Activated CD8-positive, alpha-beta T cell treated with anti-CD3 and anti-CD28 coated beads, Interleukin-2, amount 10 ng/mL, durations not matched to agents 7 days and 5 days (primary cell): ENCODE measurements at regions not wholly inside any gene's neighbourhood (a gene's known extent, or its start where the extent isn't known, plus 50 kb on each side); places are given as distances from the start of the nearest gene placed in this dataset.

Experiments
- ATAC-seq: fragments of 150-1000 bp; cut with Tn5 transposase; one replicate; pipeline ENCODE4 v1.10.0; 2021; ENCODE audit warnings: moderate library complexity
- CTCF ChIA-PET: fragments of 350-600 bp; sonication (Branson Sonifier 250); formaldehyde crosslinking; loops from one replicate; lab custom pipeline; 2021; ENCODE audit warnings: antibody characterized with exemption; lab: Charles Lee
- POLR2A ChIA-PET: fragments of 350-600 bp; sonication (Branson Sonifier 250); formaldehyde crosslinking; loops from one replicate; lab custom pipeline; 2021; ENCODE audit warnings: antibody characterized with exemption; lab: Charles Lee
- DNase-seq: peaks from one replicate; pipeline ENCODE4 v3.0.0-alpha.2; 2020
- H3K27ac Mint-ChIP-seq: one replicate; pipeline ENCODE4 v1.8.0; 2021; ENCODE audit warnings: mild to moderate bottlenecking, mixed read lengths
- H3K27me3 Mint-ChIP-seq: one replicate; pipeline ENCODE4 v1.8.0; 2021; ENCODE audit warnings: low read depth, mixed read lengths
- H3K36me3 Mint-ChIP-seq: one replicate; pipeline ENCODE4 v1.8.0; 2021; ENCODE audit warnings: low read depth, mixed read lengths
- H3K4me1 Mint-ChIP-seq: one replicate; pipeline ENCODE4 v1.8.0; 2021; ENCODE audit warnings: low read depth, mixed read lengths
- H3K4me3 Mint-ChIP-seq: one replicate; pipeline ENCODE4 v1.8.0; 2021; ENCODE audit warnings: mild to moderate bottlenecking, mixed read lengths
- H3K9me3 Mint-ChIP-seq: one replicate; pipeline ENCODE4 v1.8.0; 2022; ENCODE audit warnings: mixed read lengths; ENCODE audit not compliant: insufficient read depth

DNA sequence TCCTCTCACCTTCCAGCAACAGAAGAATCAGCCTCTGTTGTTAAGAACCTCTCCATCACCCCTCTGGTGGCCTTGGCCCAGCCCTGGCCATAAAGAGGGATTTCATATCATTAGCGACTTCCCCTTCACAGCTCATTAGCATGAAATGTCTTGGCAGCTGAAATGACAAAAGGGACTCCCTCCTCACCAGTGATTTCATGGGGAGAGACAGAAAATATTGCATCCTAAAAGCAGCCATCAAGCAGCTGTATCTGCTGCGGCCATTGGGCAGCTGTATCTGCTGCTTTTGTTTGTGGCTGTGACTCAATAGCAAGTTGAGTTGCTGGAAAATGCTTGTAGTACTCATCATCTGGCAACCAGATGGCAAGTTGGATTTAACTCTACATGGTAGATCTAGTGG lies 105.9 kb upstream of the RMDN2 start:
- H3K4me1 Mint-ChIP-seq, result peaks cover 14% of the 10 kb centered on the region
- POLR2A ChIA-PET, result no interaction called here
- H3K36me3 Mint-ChIP-seq, result peaks cover 4% of the 10 kb centered on the region
- no peak overlapping the region for H3K27ac Mint-ChIP-seq
- DNase-seq (no peak), ATAC-seq (no peak)
- H3K9me3 Mint-ChIP-seq, result peaks cover 9% of the 10 kb centered on the region
- CTCF ChIA-PET, result interaction anchor here (1.2 kb wide), 1 partner anchor 13 kb away, joined by 4 read pairs; no protein-coding TSS in a partner anchor
- H3K27me3 Mint-ChIP-seq, result no peaks in the 10 kb centered on the region
- H3K4me3 Mint-ChIP-seq, result no peak overlapping the region

DNA sequence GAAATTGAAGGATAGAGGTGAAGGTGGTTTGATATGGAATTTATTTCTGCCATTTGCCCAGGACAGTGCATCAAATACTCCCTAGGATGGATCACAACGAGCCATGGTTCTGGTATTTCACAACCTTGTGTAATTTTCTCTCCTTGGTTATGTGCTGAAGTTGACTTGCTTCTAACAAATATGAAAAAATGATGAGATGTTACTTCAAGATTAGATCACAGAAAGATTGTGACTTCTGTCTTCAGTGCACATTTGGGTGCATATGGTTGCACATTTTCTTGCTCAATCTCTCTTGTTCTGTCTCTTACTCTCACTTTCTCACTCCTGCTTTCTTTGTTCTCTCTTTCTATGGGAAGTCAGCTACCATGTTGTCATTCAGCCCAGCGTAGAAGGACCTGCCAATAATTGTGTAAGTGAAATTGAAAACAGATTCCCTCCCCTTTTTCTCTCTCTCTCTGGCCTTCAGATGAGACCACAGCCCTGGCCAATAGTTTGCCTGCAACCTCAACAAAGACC lies 104.6 kb upstream of the RMDN2 start:
- Mint-ChIP-seq H3K27me3 (no peaks in the 10 kb centered on the region), H3K4me3 (no peak overlapping the region), H3K9me3 (peaks cover 9% of the 10 kb centered on the region), H3K27ac (no peak overlapping the region), H3K4me1 (peaks cover 14% of the 10 kb centered on the region), H3K36me3 (peaks cover 4% of the 10 kb centered on the region)
- ChIA-PET POLR2A (no interaction called here), CTCF (no interaction called here)
- DNase-seq, result no peak
- ATAC-seq, result no peak

DNA sequence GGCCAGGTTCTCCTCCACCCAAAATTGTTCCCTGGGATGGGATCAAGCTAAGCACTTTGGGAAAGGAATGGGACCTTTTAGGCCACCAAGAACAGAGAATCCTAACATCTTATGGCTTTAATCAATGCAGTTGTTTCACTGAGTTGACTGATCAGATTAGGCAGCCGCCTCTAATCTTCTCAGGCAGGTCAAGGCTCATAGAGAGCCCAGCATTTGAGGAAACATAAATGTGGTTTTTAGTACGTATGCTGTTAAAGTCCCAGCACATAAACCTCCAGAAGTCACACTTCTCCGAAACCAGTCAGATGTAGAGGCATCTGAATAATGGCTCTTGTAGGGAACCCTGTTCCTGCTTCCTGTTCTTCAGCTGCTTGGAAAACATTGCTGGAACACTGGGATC lies 99.5 kb upstream of the RMDN2 start:
- H3K4me3 Mint-ChIP-seq, result no peak overlapping the region
- ATAC-seq (no peak), DNase-seq (no peak)
- peaks cover 3% of the 10 kb centered on the region for H3K36me3 Mint-ChIP-seq
- ChIA-PET POLR2A (no interaction called here), CTCF (no interaction called here)
- peaks cover 23% of the 10 kb centered on the region for H3K4me1 Mint-ChIP-seq
- H3K9me3 Mint-ChIP-seq, result peaks cover 8% of the 10 kb centered on the region
- H3K27me3 Mint-ChIP-seq, result no peaks in the 10 kb centered on the region
- no peak overlapping the region for H3K27ac Mint-ChIP-seq

DNA sequence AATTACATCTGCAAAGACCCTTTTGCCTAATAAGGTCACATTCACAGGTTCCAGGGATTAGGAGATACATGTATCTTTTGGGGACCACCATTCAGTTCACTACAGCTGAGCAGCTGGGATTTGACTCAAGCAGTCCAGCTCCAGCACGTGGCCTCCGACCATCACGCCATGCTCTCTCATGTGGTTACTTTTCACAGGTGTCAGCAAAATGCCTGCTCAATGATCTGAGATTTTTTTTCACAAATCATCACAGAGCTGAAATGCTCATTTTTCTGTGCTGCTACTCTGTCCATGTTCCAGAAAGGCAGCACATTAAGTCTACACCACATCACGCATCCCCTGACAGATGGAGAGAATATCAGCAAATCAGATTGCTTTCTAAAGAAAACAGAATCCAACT lies 98.5 kb upstream of the RMDN2 start:
- no peak for ATAC-seq
- ChIA-PET POLR2A (interaction anchor here (0.7 kb wide), 1 partner anchor 217 kb away, joined by 3 read pairs; no protein-coding TSS in a partner anchor), CTCF (interaction anchor here (0.6 to 1.4 kb wide), 4 partner anchors 51 to 431 kb away, joined by 3 to 10 read pairs (median 3); no protein-coding TSS in a partner anchor)

DNA sequence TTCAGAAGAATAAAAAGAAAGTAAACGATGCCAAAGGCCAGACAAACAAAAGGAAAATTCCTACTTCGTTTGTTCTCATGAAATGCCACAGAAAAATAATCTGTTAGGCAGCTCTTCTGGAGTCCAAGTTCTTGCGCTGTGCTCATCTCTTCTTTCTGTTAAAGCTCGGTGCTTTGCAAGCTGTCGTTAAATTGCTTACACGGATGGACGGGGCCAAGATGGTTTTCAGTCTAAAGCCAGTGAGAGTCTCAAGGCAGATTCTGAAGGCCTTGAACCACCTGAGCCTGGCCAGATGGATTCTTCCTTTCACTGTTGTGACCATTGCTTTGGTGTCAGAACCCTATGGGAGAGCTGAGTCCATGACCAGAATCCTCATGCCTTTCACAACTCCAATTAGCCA lies 97.6 kb upstream of the RMDN2 start:
- ChIA-PET CTCF (interaction anchor here (0.7 to 1.4 kb wide), 3 partner anchors 50 to 431 kb away, joined by 3 to 10 read pairs (median 3); no protein-coding TSS in a partner anchor), POLR2A (interaction anchor here (0.7 kb wide), 1 partner anchor 217 kb away, joined by 3 read pairs; no protein-coding TSS in a partner anchor)
- Mint-ChIP-seq H3K4me3 (no peak overlapping the region), H3K4me1 (peaks cover 21% of the 10 kb centered on the region), H3K36me3 (no peaks in the 10 kb centered on the region), H3K9me3 (no peaks in the 10 kb centered on the region), H3K27ac (no peak overlapping the region), H3K27me3 (no peaks in the 10 kb centered on the region)
- DNase-seq (no peak), ATAC-seq (no peak)

More for the DNA sequence above, 98.5 kb upstream of the RMDN2 start:
- Mint-ChIP-seq H3K4me3 (no peak overlapping the region), H3K9me3 (no peaks in the 10 kb centered on the region), H3K36me3 (no peaks in the 10 kb centered on the region), H3K27ac (no peak overlapping the region), H3K27me3 (no peaks in the 10 kb centered on the region), H3K4me1 (peaks cover 23% of the 10 kb centered on the region)
- DNase-seq, result no peak

DNA sequence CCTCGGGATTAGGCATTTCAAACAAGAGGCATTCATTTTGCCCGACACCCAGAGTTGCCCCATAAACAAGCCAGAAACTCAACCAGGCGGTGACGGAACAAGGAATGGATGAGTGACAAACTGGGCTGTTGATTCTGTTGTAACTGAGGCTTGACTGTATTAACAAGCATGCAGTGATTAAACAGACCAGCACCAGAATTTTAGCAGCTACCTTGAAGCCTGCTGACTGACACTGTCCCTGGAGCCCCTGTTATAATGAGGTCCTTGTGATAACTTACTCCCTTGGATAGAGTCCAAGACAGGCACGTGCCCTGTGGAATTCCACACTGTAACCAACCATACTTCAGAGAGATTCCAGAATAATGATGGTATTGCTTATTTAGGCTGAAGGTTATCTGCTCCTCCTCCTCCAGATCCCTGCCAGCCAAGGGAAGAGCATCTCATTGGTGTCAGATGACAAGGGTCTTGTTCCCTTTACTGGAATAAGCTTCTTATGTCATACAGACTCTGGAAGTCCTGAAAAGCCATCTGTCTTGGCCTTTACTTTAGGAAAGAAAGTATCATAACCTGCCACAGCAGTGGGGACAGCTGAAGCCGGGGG lies 97.1 kb upstream of the RMDN2 start:
- no peak for DNase-seq
- Mint-ChIP-seq H3K27me3 (no peaks in the 10 kb centered on the region), H3K36me3 (no peaks in the 10 kb centered on the region), H3K9me3 (no peaks in the 10 kb centered on the region), H3K4me3 (no peak overlapping the region), H3K4me1 (peaks cover 16% of the 10 kb centered on the region), H3K27ac (no peak overlapping the region)
- CTCF ChIA-PET, result interaction anchor here (1.7 to 2.8 kb wide), 2 partner anchors 413 to 432 kb away, joined by 7 to 17 read pairs; no protein-coding TSS in a partner anchor
- ATAC-seq, result no peak
- POLR2A ChIA-PET, result no interaction called here

DNA sequence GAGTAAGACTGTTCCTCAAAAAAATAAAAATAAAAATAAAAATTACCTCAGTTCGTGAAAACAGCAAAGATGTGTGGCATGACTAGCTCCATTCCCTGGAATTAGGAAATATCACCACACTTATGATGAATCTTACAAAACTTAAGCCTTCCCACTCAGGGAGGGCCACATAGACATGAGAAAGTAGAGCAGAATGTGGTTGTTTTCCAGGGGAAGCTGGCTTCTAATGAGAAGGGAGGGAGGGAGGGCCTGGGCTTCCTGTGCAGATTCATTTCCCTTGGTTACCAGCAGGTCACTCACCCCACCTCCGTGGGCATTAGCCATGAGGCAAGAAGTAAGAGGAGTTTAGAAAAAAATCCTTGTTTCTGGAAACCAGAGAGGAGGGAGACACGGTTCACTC lies 95.9 kb upstream of the RMDN2 start:
- ChIA-PET POLR2A (no interaction called here), CTCF (interaction anchor here (1.5 to 2.8 kb wide), 3 partner anchors 48 to 433 kb away, joined by 7 to 17 read pairs (median 7); no protein-coding TSS in a partner anchor)
- Mint-ChIP-seq H3K4me3 (no peak overlapping the region), H3K9me3 (no peaks in the 10 kb centered on the region), H3K4me1 (peaks cover 11% of the 10 kb centered on the region), H3K27me3 (no peaks in the 10 kb centered on the region), H3K36me3 (no peaks in the 10 kb centered on the region), H3K27ac (no peak overlapping the region)
- no peak for ATAC-seq
- no peak for DNase-seq

DNA sequence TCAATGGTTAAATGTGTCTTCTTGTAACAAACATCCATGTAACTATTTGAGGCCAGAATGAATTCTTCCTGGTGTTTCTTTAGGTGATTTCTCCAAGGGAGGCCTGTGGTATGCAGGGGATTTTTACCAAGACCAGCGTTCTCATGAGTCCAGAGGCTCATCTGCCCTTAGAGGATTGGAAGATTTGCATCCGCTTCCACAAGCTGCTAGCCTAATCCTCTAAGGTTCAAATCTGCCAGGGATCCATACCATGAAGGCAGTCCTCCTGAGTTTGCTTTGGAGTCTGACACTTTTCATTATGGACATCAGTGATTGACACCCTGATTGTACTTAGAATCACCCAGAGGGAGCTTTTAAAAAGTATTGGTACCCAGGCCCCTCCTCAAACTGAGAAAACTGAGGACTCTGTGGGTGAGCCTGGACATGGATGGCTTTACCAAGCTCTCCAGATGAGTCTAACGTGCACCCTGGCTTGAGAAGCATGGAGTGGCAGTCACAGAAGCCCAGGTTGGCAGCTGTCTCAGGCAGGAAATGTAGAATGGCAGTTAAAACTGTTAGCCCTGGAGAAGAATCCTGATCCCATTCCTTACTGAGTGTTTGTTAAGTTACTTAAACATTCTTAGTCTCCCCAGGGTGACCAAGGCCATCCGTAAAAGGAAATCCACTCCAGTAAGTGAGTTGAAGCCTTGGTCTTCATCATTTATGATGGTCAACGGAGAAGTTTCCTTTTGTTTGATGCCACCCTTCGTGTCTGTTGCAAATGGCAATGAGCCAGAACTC lies 95.3 kb upstream of the RMDN2 start:
- POLR2A ChIA-PET, result no interaction called here
- CTCF ChIA-PET, result interaction anchor here (1.3 to 7.5 kb wide), 5 partner anchors 48 to 434 kb away, joined by 3 to 69 read pairs (median 7); no protein-coding TSS in a partner anchor
- Mint-ChIP-seq H3K27me3 (no peaks in the 10 kb centered on the region), H3K4me3 (no peak overlapping the region), H3K36me3 (no peaks in the 10 kb centered on the region), H3K4me1 (peaks cover 11% of the 10 kb centered on the region), H3K27ac (no peak overlapping the region), H3K9me3 (no peaks in the 10 kb centered on the region)
- ATAC-seq, result no peak
- DNase-seq, result no peak

GRCh38 chr2:37830636-37831035 lies 94.5 kb upstream of the RMDN2 start:
- no peaks in the 10 kb centered on the region for H3K27me3 Mint-ChIP-seq
- peaks cover 11% of the 10 kb centered on the region for H3K4me1 Mint-ChIP-seq
- H3K4me3 Mint-ChIP-seq, result no peak overlapping the region
- CTCF ChIA-PET, result interaction anchor here (1.3 to 7.5 kb wide), 6 partner anchors 47 to 433 kb away, joined by 3 to 69 read pairs (median 18); no protein-coding TSS in a partner anchor
- no peaks in the 10 kb centered on the region for H3K36me3 Mint-ChIP-seq
- no peak for ATAC-seq
- POLR2A ChIA-PET, result no interaction called here
- H3K9me3 Mint-ChIP-seq, result no peaks in the 10 kb centered on the region
- DNase-seq, result no peak
- no peak overlapping the region for H3K27ac Mint-ChIP-seq

DNA sequence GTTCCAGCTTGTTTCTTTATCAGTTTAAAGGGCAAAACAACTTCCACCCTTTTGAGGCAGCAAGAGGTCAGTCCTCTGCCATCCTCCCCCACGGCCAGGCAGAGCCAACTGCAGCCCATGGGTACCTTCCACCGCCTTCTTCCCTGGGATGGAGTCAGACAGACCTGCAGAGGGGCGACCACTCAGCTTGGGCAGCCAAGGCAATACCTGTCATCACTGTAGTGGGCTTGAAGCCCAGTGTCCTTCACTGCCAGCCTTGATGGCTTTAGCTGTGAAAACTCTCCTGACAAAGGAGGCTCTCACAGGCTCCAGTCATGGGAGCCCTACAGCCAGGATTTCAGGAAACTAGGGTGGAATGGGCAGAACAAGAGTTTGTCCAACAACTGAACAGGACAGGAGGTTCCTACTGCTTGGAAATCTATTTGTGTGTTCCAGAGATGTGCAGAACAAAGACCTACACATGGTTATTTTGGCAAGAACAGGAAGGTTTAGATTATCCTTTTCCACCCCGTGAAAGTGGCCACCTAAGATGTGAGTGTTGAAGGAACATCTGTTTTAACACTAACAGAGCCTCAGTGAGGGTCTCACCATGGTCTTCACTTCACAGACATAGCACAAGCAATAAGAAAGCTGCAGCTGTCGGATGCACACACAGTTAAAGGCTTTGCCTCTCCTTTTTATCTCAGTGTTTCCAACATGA lies 93.9 kb upstream of the RMDN2 start:
- Mint-ChIP-seq H3K27ac (no peak overlapping the region), H3K27me3 (no peaks in the 10 kb centered on the region), H3K9me3 (no peaks in the 10 kb centered on the region), H3K4me1 (peaks cover 11% of the 10 kb centered on the region), H3K36me3 (no peaks in the 10 kb centered on the region), H3K4me3 (no peak overlapping the region)
- ChIA-PET POLR2A (no interaction called here), CTCF (interaction anchor here (0.7 to 7.5 kb wide), 12 partner anchors 13 to 540 kb away, joined by 3 to 69 read pairs (median 4); no protein-coding TSS in a partner anchor)
- DNase-seq (no peak), ATAC-seq (no peak)

DNA sequence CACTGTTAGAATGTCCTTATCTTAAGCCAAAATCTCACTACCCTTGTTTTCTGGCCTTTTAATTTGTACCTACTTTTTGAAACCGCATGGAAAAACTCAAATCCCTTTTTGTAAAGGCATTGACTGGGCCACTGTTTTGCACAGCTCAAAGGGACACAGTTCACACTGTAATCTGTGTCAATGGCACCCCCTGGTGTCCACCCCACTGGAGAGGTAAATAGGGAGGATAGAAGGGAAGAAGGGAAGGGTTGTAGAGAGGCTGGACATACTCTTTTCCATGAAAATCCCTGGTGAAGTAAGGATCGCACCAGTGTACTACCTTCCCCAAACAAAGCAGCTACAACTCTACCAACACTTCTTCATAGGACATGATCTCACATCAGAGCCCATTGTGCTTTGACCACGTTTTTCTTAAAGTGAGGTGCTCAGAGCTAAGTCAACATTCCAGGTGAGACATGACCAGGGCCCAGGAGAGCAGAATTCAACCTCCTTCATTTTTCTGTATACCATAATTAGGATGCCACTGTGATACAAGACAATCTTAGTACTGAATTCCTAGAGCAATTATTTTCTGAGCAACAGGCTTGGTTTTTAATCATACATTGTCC lies 92.4 kb upstream of the RMDN2 start:
- POLR2A ChIA-PET, result interaction anchor here (0.6 kb wide), 1 partner anchor 248 kb away, joined by 3 read pairs; no protein-coding TSS in a partner anchor

More for the DNA sequence above, 92.4 kb upstream of the RMDN2 start:
- Mint-ChIP-seq H3K27ac (no peak overlapping the region), H3K9me3 (no peaks in the 10 kb centered on the region), H3K36me3 (no peaks in the 10 kb centered on the region), H3K27me3 (no peaks in the 10 kb centered on the region), H3K4me3 (no peak overlapping the region), H3K4me1 (peaks cover 17% of the 10 kb centered on the region)
- CTCF ChIA-PET, result interaction anchor here (0.6 to 7.5 kb wide), 29 partner anchors 9 to 528 kb away, joined by 3 to 69 read pairs (median 4); partner anchors contain the start of gene CDC42EP3
- peak; percentile 91 for ATAC-seq
- DNase-seq, result peak; percentile 86
